ENCODE measurements at regions not wholly inside any gene's neighbourhood (a gene's known extent, or its start where the extent isn't known, plus 50 kb on each side); places are given as distances from the start of the nearest gene placed in this dataset.

- Mint-ChIP-seq H3K36me3 (no peaks in the 10 kb centered on the region), H3K27ac (peak overlapping the region in 1 of 3 donors; percentile 65), H3K9me3 (no peaks in the 10 kb centered on the region), H3K4me3 (no peak overlapping the region), H3K27me3 (peaks cover 4% of the 10 kb centered on the region), H3K4me1 (peaks cover 5 to 18% (median 17%) of the 10 kb centered on the region in 3 donors)
Observed at GRCh38 chr2:201962774-201963562, 70.7 kb upstream of the FZD7 start.

GRCh38 chr2:201964011-201964410 is 69.6 kb upstream of the FZD7 start:
- no peaks in the 10 kb centered on the region for H3K9me3 Mint-ChIP-seq
- no peak overlapping the region for H3K27ac Mint-ChIP-seq
- no peaks in the 10 kb centered on the region for H3K36me3 Mint-ChIP-seq
- no peak overlapping the region for H3K4me3 Mint-ChIP-seq
- peaks cover 5 to 18% (median 17%) of the 10 kb centered on the region in 3 donors for H3K4me1 Mint-ChIP-seq
- H3K27me3 Mint-ChIP-seq, result peaks cover 4% of the 10 kb centered on the region

- no peaks in the 10 kb centered on the region for H3K9me3 Mint-ChIP-seq
- H3K36me3 Mint-ChIP-seq, result no peaks in the 10 kb centered on the region
- H3K4me1 Mint-ChIP-seq, result peaks cover 5 to 17% (median 16%) of the 10 kb centered on the region in 3 donors
- H3K27me3 Mint-ChIP-seq, result peaks cover 3% of the 10 kb centered on the region
- H3K27ac Mint-ChIP-seq, result no peak overlapping the region
- peak overlapping the region in 1 of 4 donors; percentile 47 for H3K4me3 Mint-ChIP-seq
Observed at GRCh38 chr2:201964631-201965206, 68.9 kb upstream of the FZD7 start.

GRCh38 chr2:201965550-201965949 is 68.1 kb upstream of the FZD7 start:
- Mint-ChIP-seq H3K4me3 (no peak overlapping the region), H3K36me3 (no peaks in the 10 kb centered on the region), H3K27me3 (peaks cover 3% of the 10 kb centered on the region), H3K9me3 (peaks cover 0 to 1% (median 0%) of the 10 kb centered on the region in 3 donors), H3K27ac (peak overlapping the region in 1 of 3 donors; percentile 9), H3K4me1 (peaks cover 4 to 17% (median 16%) of the 10 kb centered on the region in 3 donors)

GRCh38 chr2:201966691-201967438 is 66.8 kb upstream of the FZD7 start:
- H3K36me3 Mint-ChIP-seq, result no peaks in the 10 kb centered on the region
- H3K9me3 Mint-ChIP-seq, result peaks cover 0 to 3% (median 0%) of the 10 kb centered on the region in 3 donors
- peaks cover 2 to 5% (median 4%) of the 10 kb centered on the region in 3 donors for H3K4me1 Mint-ChIP-seq
- H3K27me3 Mint-ChIP-seq, result peaks cover 6% of the 10 kb centered on the region
- H3K27ac Mint-ChIP-seq, result no peak overlapping the region
- no peak overlapping the region for H3K4me3 Mint-ChIP-seq

- Mint-ChIP-seq H3K27ac (no peak overlapping the region), H3K4me1 (peaks cover 0 to 2% (median 2%) of the 10 kb centered on the region in 3 donors), H3K4me3 (no peak overlapping the region), H3K9me3 (peaks cover 0 to 3% (median 0%) of the 10 kb centered on the region in 3 donors), H3K27me3 (peaks cover 6% of the 10 kb centered on the region), H3K36me3 (no peaks in the 10 kb centered on the region)
Observed at GRCh38 chr2:201968050-201968449, 65.6 kb upstream of the FZD7 start.

GRCh38 chr2:201968476-201968875 is 65.2 kb upstream of the FZD7 start:
- Mint-ChIP-seq H3K9me3 (peaks cover 0 to 3% (median 0%) of the 10 kb centered on the region in 3 donors), H3K27ac (no peak overlapping the region), H3K4me1 (peaks cover 0 to 2% (median 0%) of the 10 kb centered on the region in 3 donors), H3K4me3 (no peak overlapping the region), H3K36me3 (no peaks in the 10 kb centered on the region), H3K27me3 (peaks cover 6% of the 10 kb centered on the region)

GRCh38 chr2:201969241-201969937 is 64.3 kb upstream of the FZD7 start:
- Mint-ChIP-seq H3K27me3 (peaks cover 6% of the 10 kb centered on the region), H3K9me3 (peaks cover 0 to 3% (median 0%) of the 10 kb centered on the region in 3 donors)

GRCh38 chr2:201969938-201970785 is 63.5 kb upstream of the FZD7 start:
- Mint-ChIP-seq H3K9me3 (peaks cover 0 to 3% (median 0%) of the 10 kb centered on the region in 3 donors), H3K27ac (no peak overlapping the region), H3K36me3 (peaks cover 2% of the 10 kb centered on the region), H3K27me3 (peaks cover 6% of the 10 kb centered on the region), H3K4me3 (no peak overlapping the region), H3K4me1 (peaks cover 0 to 2% (median 0%) of the 10 kb centered on the region in 3 donors)

More at GRCh38 chr2:201969241-201969937, 64.3 kb upstream of the FZD7 start:
- H3K36me3 Mint-ChIP-seq, result no peaks in the 10 kb centered on the region
- no peak overlapping the region for H3K27ac Mint-ChIP-seq
- peaks cover 0 to 2% (median 0%) of the 10 kb centered on the region in 3 donors for H3K4me1 Mint-ChIP-seq
- no peak overlapping the region for H3K4me3 Mint-ChIP-seq

GRCh38 chr2:201970786-201971108 is 62.9 kb upstream of the FZD7 start:
- peaks cover 7% of the 10 kb centered on the region for H3K27me3 Mint-ChIP-seq
- H3K27ac Mint-ChIP-seq, result no peak overlapping the region
- no peak overlapping the region for H3K4me3 Mint-ChIP-seq
- peaks cover 0 to 2% (median 0%) of the 10 kb centered on the region in 3 donors for H3K4me1 Mint-ChIP-seq
- peaks cover 3% of the 10 kb centered on the region for H3K36me3 Mint-ChIP-seq
- peaks cover 0 to 3% (median 0%) of the 10 kb centered on the region in 3 donors for H3K9me3 Mint-ChIP-seq

- H3K4me1 Mint-ChIP-seq, result peaks cover 0 to 3% (median 2%) of the 10 kb centered on the region in 3 donors
- H3K36me3 Mint-ChIP-seq, result peaks cover 3% of the 10 kb centered on the region
- peaks cover 7% of the 10 kb centered on the region for H3K27me3 Mint-ChIP-seq
- H3K4me3 Mint-ChIP-seq, result no peak overlapping the region
- H3K27ac Mint-ChIP-seq, result no peak overlapping the region
- peaks cover 0 to 3% (median 0%) of the 10 kb centered on the region in 3 donors for H3K9me3 Mint-ChIP-seq
Observed at GRCh38 chr2:201971531-201972228, 62.0 kb upstream of the FZD7 start.

GRCh38 chr2:201972621-201973255 is 60.9 kb upstream of the FZD7 start:
- Mint-ChIP-seq H3K4me3 (no peak overlapping the region), H3K4me1 (peaks cover 0 to 3% (median 0%) of the 10 kb centered on the region in 3 donors), H3K27ac (no peak overlapping the region), H3K9me3 (peaks cover 0 to 3% (median 0%) of the 10 kb centered on the region in 3 donors), H3K27me3 (peaks cover 4% of the 10 kb centered on the region), H3K36me3 (peaks cover 3% of the 10 kb centered on the region)

- Mint-ChIP-seq H3K4me1 (peaks cover 0 to 3% (median 0%) of the 10 kb centered on the region in 3 donors), H3K9me3 (peaks cover 0 to 3% (median 0%) of the 10 kb centered on the region in 3 donors), H3K36me3 (peaks cover 3% of the 10 kb centered on the region), H3K4me3 (no peak overlapping the region), H3K27ac (no peak overlapping the region), H3K27me3 (peaks cover 4% of the 10 kb centered on the region)
Observed at GRCh38 chr2:201973305-201973928, 60.2 kb upstream of the FZD7 start.
